ENCODE measurements at regions not wholly inside any gene's neighbourhood (a gene's known extent, or its start where the extent isn't known, plus 50 kb on each side); places are given as distances from the start of the nearest gene placed in this dataset.
"Not testable (repeated sequence)": the region's sequence is repeated elsewhere in the genome, so short reads cannot be mapped to it uniquely, and the experiment has no call there.

GRCh38 chr2:128510701-128511397, 192.2 kb upstream of the HS6ST1 start:
- no peak for DNase-seq (ENCODE audit: low spot score)

GRCh38 chr2:128511731-128512378, 193.2 kb upstream of the HS6ST1 start:
- DNase-seq (ENCODE audit: low spot score), result no peak

- no peak for DNase-seq (ENCODE audit: low spot score)
Measured at GRCh38 chr2:128512379-128513115, 193.9 kb upstream of the HS6ST1 start.

GRCh38 chr2:128513116-128513960, 194.7 kb upstream of the HS6ST1 start:
- no peak for DNase-seq (ENCODE audit: low spot score)

- DNase-seq (ENCODE audit: low spot score), result no peak
Measured at GRCh38 chr2:128513961-128514283, 195.3 kb upstream of the HS6ST1 start.

- DNase-seq (ENCODE audit: low spot score), result no peak
Measured at GRCh38 chr2:128514555-128514955, 195.9 kb upstream of the HS6ST1 start.

GRCh38 chr2:128516938-128517337, 198.3 kb upstream of the HS6ST1 start:
- no peak for DNase-seq (ENCODE audit: low spot score)

GRCh38 chr2:128519028-128519427, 200.4 kb upstream of the HS6ST1 start:
- DNase-seq (ENCODE audit: low spot score), result not testable (repeated sequence)

- no peak for DNase-seq (ENCODE audit: low spot score)
Measured at GRCh38 chr2:128519517-128520215, 201.0 kb upstream of the HS6ST1 start.

GRCh38 chr2:128520340-128520739, 201.7 kb upstream of the HS6ST1 start:
- DNase-seq (ENCODE audit: low spot score), result no peak

- DNase-seq (ENCODE audit: low spot score), result no peak
Measured at GRCh38 chr2:128520791-128521190, 202.1 kb upstream of the HS6ST1 start.

- DNase-seq (ENCODE audit: low spot score), result no peak
Measured at GRCh38 chr2:128521482-128521881, 202.8 kb upstream of the HS6ST1 start.

- no peak for DNase-seq (ENCODE audit: low spot score)
Measured at GRCh38 chr2:128522829-128523228, 204.2 kb upstream of the HS6ST1 start.

- DNase-seq (ENCODE audit: low spot score), result no peak
Measured at GRCh38 chr2:128523457-128523856, 204.8 kb upstream of the HS6ST1 start.

- no peak for DNase-seq (ENCODE audit: low spot score)
Measured at GRCh38 chr2:128524183-128524582, 205.5 kb upstream of the HS6ST1 start.

- no peak for DNase-seq (ENCODE audit: low spot score)
Measured at GRCh38 chr2:128525653-128526052, 207.0 kb upstream of the HS6ST1 start.

GRCh38 chr2:128526455-128526976, 207.8 kb upstream of the HS6ST1 start:
- no peak for DNase-seq (ENCODE audit: low spot score)

GRCh38 chr2:128528133-128528532, 209.5 kb upstream of the HS6ST1 start:
- no peak for DNase-seq (ENCODE audit: low spot score)

GRCh38 chr2:128530025-128530573, 211.4 kb upstream of the HS6ST1 start:
- DNase-seq (ENCODE audit: low spot score), result no peak

- DNase-seq (ENCODE audit: low spot score), result peak; percentile 9
Measured at GRCh38 chr2:128531856-128532255, 213.2 kb upstream of the HS6ST1 start.

GRCh38 chr2:128533101-128533500, 214.4 kb upstream of the HS6ST1 start:
- no peak for DNase-seq (ENCODE audit: low spot score)
